ENCODE measurements at regions not wholly inside any gene's neighbourhood (a gene's known extent, or its start where the extent isn't known, plus 50 kb on each side); places are given as distances from the start of the nearest gene placed in this dataset.

GRCh38 chr3:55313666-55314065 lies 173.4 kb downstream of the WNT5A start:
- TF ChIP-seq CTCF (IDR thresholded peaks at IDR 0.05) = no peak
- TF ChIP-seq POLR2A (IDR thresholded peaks at IDR 0.05) = no peak

Measured in lower leg skin (tissue), 3 donors.